ENCODE measurements at regions not wholly inside any gene's neighbourhood (a gene's known extent, or its start where the extent isn't known, plus 50 kb on each side); places are given as distances from the start of the nearest gene placed in this dataset.

DNA sequence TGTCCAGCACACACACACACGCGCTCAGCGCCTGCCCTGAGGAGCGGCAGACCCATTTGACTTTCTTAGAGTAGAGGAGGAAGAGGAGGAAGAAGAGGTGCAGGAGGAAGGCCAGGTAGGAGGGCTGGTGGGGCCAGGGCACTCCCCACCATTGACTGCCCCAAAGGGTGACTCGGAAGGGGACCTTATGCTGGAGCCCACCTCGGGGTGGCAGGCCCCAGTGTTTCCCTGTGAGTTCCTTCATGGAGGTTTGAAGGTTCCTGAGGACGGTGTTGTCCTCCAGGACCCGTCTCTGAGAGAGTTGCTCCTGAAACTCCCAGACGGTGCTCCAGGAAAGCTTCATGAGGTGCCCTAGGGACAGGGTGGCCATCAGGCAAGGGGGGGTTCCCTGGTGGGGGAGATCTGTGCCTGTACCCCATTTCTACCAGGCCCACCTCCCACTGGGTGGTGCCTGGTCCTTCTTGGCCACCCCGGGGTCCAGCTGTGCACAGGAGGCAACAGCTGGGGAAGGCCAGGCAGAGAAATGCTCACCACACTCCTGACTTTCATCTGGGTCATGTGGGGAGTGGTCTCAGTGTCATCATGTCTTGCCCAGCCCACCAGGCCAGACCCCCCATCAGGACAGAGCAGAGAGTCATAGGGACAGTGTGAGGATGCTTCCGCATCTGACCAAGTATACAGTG lies 89.5 kb downstream of the TNFRSF13B start:
- TF ChIP-seq, protein P1, sequence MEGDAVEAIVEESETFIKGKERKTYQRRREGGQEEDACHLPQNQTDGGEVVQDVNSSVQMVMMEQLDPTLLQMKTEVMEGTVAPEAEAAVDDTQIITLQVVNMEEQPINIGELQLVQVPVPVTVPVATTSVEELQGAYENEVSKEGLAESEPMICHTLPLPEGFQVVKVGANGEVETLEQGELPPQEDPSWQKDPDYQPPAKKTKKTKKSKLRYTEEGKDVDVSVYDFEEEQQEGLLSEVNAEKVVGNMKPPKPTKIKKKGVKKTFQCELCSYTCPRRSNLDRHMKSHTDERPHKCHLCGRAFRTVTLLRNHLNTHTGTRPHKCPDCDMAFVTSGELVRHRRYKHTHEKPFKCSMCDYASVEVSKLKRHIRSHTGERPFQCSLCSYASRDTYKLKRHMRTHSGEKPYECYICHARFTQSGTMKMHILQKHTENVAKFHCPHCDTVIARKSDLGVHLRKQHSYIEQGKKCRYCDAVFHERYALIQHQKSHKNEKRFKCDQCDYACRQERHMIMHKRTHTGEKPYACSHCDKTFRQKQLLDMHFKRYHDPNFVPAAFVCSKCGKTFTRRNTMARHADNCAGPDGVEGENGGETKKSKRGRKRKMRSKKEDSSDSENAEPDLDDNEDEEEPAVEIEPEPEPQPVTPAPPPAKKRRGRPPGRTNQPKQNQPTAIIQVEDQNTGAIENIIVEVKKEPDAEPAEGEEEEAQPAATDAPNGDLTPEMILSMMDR (conservative IDR thresholded peaks at IDR 0.05; ENCODE audit: low read length), result no peak
- no peak for TF ChIP-seq EZH2phosphoT487 (IDR thresholded peaks at IDR 0.05; ENCODE audit: borderline replicate concordance, low read depth, low read length)
